ENCODE measurements at regions not wholly inside any gene's neighbourhood (a gene's known extent, or its start where the extent isn't known, plus 50 kb on each side); places are given as distances from the start of the nearest gene placed in this dataset.
"Not testable (repeated sequence)": the region's sequence is repeated elsewhere in the genome, so short reads cannot be mapped to it uniquely, and the experiment has no call there.

DNA sequence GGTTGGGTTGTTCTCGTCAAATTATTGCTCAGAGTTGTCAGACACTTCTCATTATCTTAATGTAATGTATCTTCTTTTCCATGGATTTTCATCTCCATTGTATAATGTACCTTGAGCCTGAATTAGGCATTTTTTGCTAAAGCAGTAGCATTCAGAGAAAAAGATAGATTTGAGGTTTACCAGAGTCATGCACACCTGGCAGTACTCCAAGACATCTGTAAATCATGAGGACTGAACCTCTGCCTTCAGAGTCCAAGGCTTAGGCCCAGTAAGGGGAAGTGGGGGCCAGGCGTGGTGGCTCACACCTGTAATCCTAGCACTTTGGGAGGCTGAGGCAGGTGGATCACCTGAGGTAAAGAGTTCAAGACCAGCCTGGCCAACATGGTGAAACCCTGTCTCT lies 624.3 kb upstream of the MBL2 start:
- H3K4me1 Mint-ChIP-seq (ENCODE audit: low read depth) = no peaks in the 10 kb centered on the region
- no peaks in the 10 kb centered on the region for H3K27me3 Mint-ChIP-seq (ENCODE audit: low read depth)
- CTCF ChIA-PET = no interaction called here
- no peak for DNase-seq
- H3K36me3 Mint-ChIP-seq (ENCODE audit: low read depth) = no peaks in the 10 kb centered on the region
- no peak overlapping the region for H3K4me3 Mint-ChIP-seq
- peaks cover 19% of the 10 kb centered on the region for H3K9me3 Mint-ChIP-seq
- intact Hi-C loops (cut with micrococcal nuclease) = no loop called here
- H3K27ac Mint-ChIP-seq = no peak overlapping the region

DNA sequence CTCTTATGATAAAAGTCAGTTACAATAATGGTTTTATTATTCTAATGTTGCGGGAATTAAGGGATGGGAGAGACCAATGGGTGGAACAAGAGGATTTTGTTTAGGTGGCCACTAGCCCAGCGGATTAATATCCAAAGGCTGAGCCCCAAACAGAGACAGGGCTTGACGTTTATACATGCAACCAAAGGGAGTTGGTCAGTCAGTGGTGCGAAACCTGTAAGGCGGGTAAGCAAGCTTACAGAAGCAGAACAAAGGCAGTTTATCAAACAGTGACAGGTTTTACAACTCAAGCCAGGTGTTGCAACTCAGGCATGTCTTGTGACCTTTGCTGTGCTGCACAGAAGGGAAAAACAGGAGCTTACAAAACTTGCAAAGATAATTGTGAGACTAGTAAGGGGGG lies 622.9 kb upstream of the MBL2 start:
- peaks cover 21% of the 10 kb centered on the region for H3K9me3 Mint-ChIP-seq

GRCh38 chr10:53387562-53387961 lies 615.0 kb upstream of the MBL2 start:
- CTCF ChIA-PET = no interaction called here
- DNase-seq = no peak
- no peak overlapping the region for H3K4me3 Mint-ChIP-seq
- no peaks in the 10 kb centered on the region for H3K36me3 Mint-ChIP-seq (ENCODE audit: low read depth)
- no peak overlapping the region for H3K27ac Mint-ChIP-seq
- intact Hi-C loops (cut with micrococcal nuclease) = no loop called here
- no peaks in the 10 kb centered on the region for H3K27me3 Mint-ChIP-seq (ENCODE audit: low read depth)
- H3K9me3 Mint-ChIP-seq = peaks cover 7% of the 10 kb centered on the region
- H3K4me1 Mint-ChIP-seq (ENCODE audit: low read depth) = no peaks in the 10 kb centered on the region

More for the DNA sequence above, 622.9 kb upstream of the MBL2 start:
- DNase-seq = no peak
- no peaks in the 10 kb centered on the region for H3K36me3 Mint-ChIP-seq (ENCODE audit: low read depth)
- intact Hi-C loops (cut with micrococcal nuclease) = no loop called here
- no peak overlapping the region for H3K4me3 Mint-ChIP-seq
- H3K27me3 Mint-ChIP-seq (ENCODE audit: low read depth) = no peaks in the 10 kb centered on the region
- no peak overlapping the region for H3K27ac Mint-ChIP-seq
- H3K4me1 Mint-ChIP-seq (ENCODE audit: low read depth) = no peaks in the 10 kb centered on the region
- CTCF ChIA-PET = no interaction called here

GRCh38 chr10:53382543-53382942 lies 610.0 kb upstream of the MBL2 start:
- Mint-ChIP-seq H3K4me3 (no peak overlapping the region), H3K4me1 (ENCODE audit: low read depth) (no peaks in the 10 kb centered on the region), H3K27ac (no peak overlapping the region), H3K36me3 (ENCODE audit: low read depth) (no peaks in the 10 kb centered on the region), H3K27me3 (ENCODE audit: low read depth) (no peaks in the 10 kb centered on the region), H3K9me3 (peaks cover 6% of the 10 kb centered on the region)
- CTCF ChIA-PET = no interaction called here
- intact Hi-C loops (cut with micrococcal nuclease) = no loop called here
- DNase-seq = no peak

GRCh38 chr10:53379956-53380355 lies 607.4 kb upstream of the MBL2 start:
- Mint-ChIP-seq H3K4me3 (no peak overlapping the region), H3K36me3 (ENCODE audit: low read depth) (no peaks in the 10 kb centered on the region), H3K9me3 (peaks cover 16% of the 10 kb centered on the region), H3K4me1 (ENCODE audit: low read depth) (no peaks in the 10 kb centered on the region), H3K27me3 (ENCODE audit: low read depth) (no peaks in the 10 kb centered on the region), H3K27ac (no peak overlapping the region)
- intact Hi-C loops (cut with micrococcal nuclease) = no loop called here
- CTCF ChIA-PET = no interaction called here
- no peak for DNase-seq

- H3K9me3 Mint-ChIP-seq = peaks cover 17% of the 10 kb centered on the region
- no peaks in the 10 kb centered on the region for H3K27me3 Mint-ChIP-seq (ENCODE audit: low read depth)
- no peak overlapping the region for H3K27ac Mint-ChIP-seq
- DNase-seq = no peak
- no peaks in the 10 kb centered on the region for H3K36me3 Mint-ChIP-seq (ENCODE audit: low read depth)
- no peak overlapping the region for H3K4me3 Mint-ChIP-seq
- intact Hi-C loops (cut with micrococcal nuclease) = no loop called here
- H3K4me1 Mint-ChIP-seq (ENCODE audit: low read depth) = no peaks in the 10 kb centered on the region
- CTCF ChIA-PET = no interaction called here
Measured at GRCh38 chr10:53370347-53370746, 597.8 kb upstream of the MBL2 start.

- no peaks in the 10 kb centered on the region for H3K4me1 Mint-ChIP-seq (ENCODE audit: low read depth)
- peaks cover 14% of the 10 kb centered on the region for H3K9me3 Mint-ChIP-seq
- no peak overlapping the region for H3K4me3 Mint-ChIP-seq
- H3K27ac Mint-ChIP-seq = no peak overlapping the region
- H3K27me3 Mint-ChIP-seq (ENCODE audit: low read depth) = no peaks in the 10 kb centered on the region
- DNase-seq = no peak
- CTCF ChIA-PET = no interaction called here
- intact Hi-C loops (cut with micrococcal nuclease) = no loop called here
- no peaks in the 10 kb centered on the region for H3K36me3 Mint-ChIP-seq (ENCODE audit: low read depth)
Measured at GRCh38 chr10:53361936-53362335, 589.4 kb upstream of the MBL2 start.

- CTCF ChIA-PET = no interaction called here
- intact Hi-C loops (cut with micrococcal nuclease) = no loop called here
- H3K27ac Mint-ChIP-seq = no peak overlapping the region
- no peaks in the 10 kb centered on the region for H3K36me3 Mint-ChIP-seq (ENCODE audit: low read depth)
- no peak overlapping the region for H3K4me3 Mint-ChIP-seq
- H3K27me3 Mint-ChIP-seq (ENCODE audit: low read depth) = no peaks in the 10 kb centered on the region
- peaks cover 12% of the 10 kb centered on the region for H3K9me3 Mint-ChIP-seq
- H3K4me1 Mint-ChIP-seq (ENCODE audit: low read depth) = no peaks in the 10 kb centered on the region
- DNase-seq = no peak
Measured at GRCh38 chr10:53361281-53361680, 588.7 kb upstream of the MBL2 start.

- H3K27me3 Mint-ChIP-seq (ENCODE audit: low read depth); H3K36me3 Mint-ChIP-seq (ENCODE audit: low read depth); H3K9me3 Mint-ChIP-seq; intact Hi-C loops (cut with micrococcal nuclease); H3K4me1 Mint-ChIP-seq (ENCODE audit: low read depth); CTCF ChIA-PET; DNase-seq; H3K4me3 Mint-ChIP-seq; H3K27ac Mint-ChIP-seq: not testable (repeated sequence)
Measured at GRCh38 chr10:53358978-53359377, 586.4 kb upstream of the MBL2 start.

GRCh38 chr10:53358536-53358935 lies 586.0 kb upstream of the MBL2 start:
- no peaks in the 10 kb centered on the region for H3K36me3 Mint-ChIP-seq (ENCODE audit: low read depth)
- intact Hi-C loops (cut with micrococcal nuclease) = no loop called here
- H3K4me3 Mint-ChIP-seq = no peak overlapping the region
- H3K27me3 Mint-ChIP-seq (ENCODE audit: low read depth) = no peaks in the 10 kb centered on the region
- H3K9me3 Mint-ChIP-seq = peaks cover 10% of the 10 kb centered on the region
- CTCF ChIA-PET = no interaction called here
- DNase-seq = no peak
- H3K27ac Mint-ChIP-seq = no peak overlapping the region
- H3K4me1 Mint-ChIP-seq (ENCODE audit: low read depth) = no peaks in the 10 kb centered on the region

- CTCF ChIA-PET = no interaction called here
- no peaks in the 10 kb centered on the region for H3K36me3 Mint-ChIP-seq (ENCODE audit: low read depth)
- no peaks in the 10 kb centered on the region for H3K27me3 Mint-ChIP-seq (ENCODE audit: low read depth)
- H3K27ac Mint-ChIP-seq = no peak overlapping the region
- no peak overlapping the region for H3K4me3 Mint-ChIP-seq
- no peak for DNase-seq
- intact Hi-C loops (cut with micrococcal nuclease) = no loop called here
- H3K9me3 Mint-ChIP-seq = peaks cover 10% of the 10 kb centered on the region
- H3K4me1 Mint-ChIP-seq (ENCODE audit: low read depth) = no peaks in the 10 kb centered on the region
Measured at GRCh38 chr10:53357587-53357986, 585.0 kb upstream of the MBL2 start.

DNA sequence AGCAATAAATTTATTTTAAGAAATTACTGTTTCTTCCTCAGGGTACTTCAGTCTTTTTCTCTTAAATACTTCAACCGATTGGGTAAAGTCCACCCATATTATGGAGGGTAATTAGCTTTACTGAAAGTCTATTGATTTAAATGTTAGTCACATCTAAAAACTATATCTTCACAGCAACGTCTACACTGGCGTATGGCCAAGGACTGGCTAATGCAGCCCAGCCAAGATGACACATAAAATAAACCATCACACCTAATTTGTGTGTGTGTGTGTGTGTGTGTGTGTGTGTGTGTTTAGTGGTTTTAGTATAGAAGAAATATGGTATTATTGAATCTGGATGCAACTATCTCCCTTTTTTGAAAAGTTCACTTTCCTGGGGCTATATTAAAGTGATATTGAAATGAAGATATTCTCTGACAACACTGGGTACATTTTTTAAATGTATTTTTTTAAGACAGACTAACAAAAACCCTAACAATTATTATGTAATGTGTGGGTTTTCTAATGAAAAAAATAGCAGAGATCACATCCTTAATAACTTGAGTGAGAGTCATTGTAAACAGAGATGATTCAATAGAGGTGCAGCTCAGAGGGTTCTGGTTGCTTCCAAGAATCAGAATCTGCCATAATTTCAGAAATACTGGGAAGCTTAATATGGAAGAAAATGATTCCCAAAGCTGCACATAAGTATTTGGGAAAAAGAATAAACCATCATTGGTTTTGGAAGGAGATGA lies 584.2 kb upstream of the MBL2 start:
- peaks cover 10% of the 10 kb centered on the region for H3K9me3 Mint-ChIP-seq
- CTCF ChIA-PET = no interaction called here
- H3K36me3 Mint-ChIP-seq (ENCODE audit: low read depth) = no peaks in the 10 kb centered on the region
- no peaks in the 10 kb centered on the region for H3K27me3 Mint-ChIP-seq (ENCODE audit: low read depth)
- intact Hi-C loops (cut with micrococcal nuclease) = no loop called here
- H3K4me3 Mint-ChIP-seq = no peak overlapping the region
- no peak for DNase-seq
- no peak overlapping the region for H3K27ac Mint-ChIP-seq
- no peaks in the 10 kb centered on the region for H3K4me1 Mint-ChIP-seq (ENCODE audit: low read depth)

DNA sequence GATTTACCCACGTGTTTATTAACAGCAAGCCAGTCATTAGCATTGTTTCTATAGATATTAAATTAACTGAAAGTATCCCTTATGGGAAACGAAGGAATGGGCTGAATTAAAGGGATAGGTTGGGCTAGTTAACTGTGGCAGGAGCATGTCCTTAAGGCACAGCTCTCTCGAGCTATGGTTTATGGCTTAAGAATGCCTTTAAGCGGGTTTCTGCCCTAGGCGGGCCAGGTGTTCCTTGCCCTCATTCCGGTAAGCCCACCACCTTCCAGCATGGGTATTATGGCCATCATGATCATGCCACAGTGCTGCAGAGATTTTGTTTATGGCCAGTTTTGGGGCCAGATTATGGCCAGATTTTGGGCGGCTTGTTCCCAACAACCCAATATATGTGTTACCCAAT lies 569.9 kb upstream of the MBL2 start:
- H3K4me3 Mint-ChIP-seq; H3K27ac Mint-ChIP-seq; DNase-seq; H3K9me3 Mint-ChIP-seq; intact Hi-C loops (cut with micrococcal nuclease); CTCF ChIA-PET; H3K27me3 Mint-ChIP-seq (ENCODE audit: low read depth); H3K4me1 Mint-ChIP-seq (ENCODE audit: low read depth); H3K36me3 Mint-ChIP-seq (ENCODE audit: low read depth): not testable (repeated sequence)

GRCh38 chr10:53338199-53338598 lies 565.6 kb upstream of the MBL2 start:
- CTCF ChIA-PET; H3K27me3 Mint-ChIP-seq (ENCODE audit: low read depth): not testable (repeated sequence)

More at GRCh38 chr10:53338199-53338598, 565.6 kb upstream of the MBL2 start:
- H3K9me3 Mint-ChIP-seq = peaks cover 21% of the 10 kb centered on the region
- H3K27ac Mint-ChIP-seq; H3K4me1 Mint-ChIP-seq (ENCODE audit: low read depth); intact Hi-C loops (cut with micrococcal nuclease); H3K36me3 Mint-ChIP-seq (ENCODE audit: low read depth); DNase-seq; H3K4me3 Mint-ChIP-seq: not testable (repeated sequence)

All from activated naive CD4-positive, alpha-beta T cell treated with anti-CD3 and anti-CD28 coated beads for 36 hours (primary cell).